WTC11 (cell line): ENCODE measurements at regions not wholly inside any gene's neighbourhood (a gene's known extent, or its start where the extent isn't known, plus 50 kb on each side); places are given as distances from the start of the nearest gene placed in this dataset.

ENCODE experiments used
- ATAC-seq: fragments of 200-7000 bp; cut with Tn5 transposase; 2 replicates; pipeline ENCODE4 v1.10.0; 2021; ENCODE audit warnings: mild to moderate bottlenecking, moderate library complexity
- CTCF ChIA-PET: fragments of 300-600 bp; sonication (Branson Sonifier 250); formaldehyde crosslinking; loops from one replicate; lab custom pipeline; 2021; ENCODE audit warnings: antibody characterized with exemption; lab: Charles Lee
- POLR2A ChIA-PET: fragments of 350-600 bp; sonication (Branson Sonifier 250); formaldehyde crosslinking; loops from one replicate; lab custom pipeline; 2021; ENCODE audit warnings: antibody characterized with exemption; lab: Charles Lee
- DNase-seq: peaks from one replicate; pipeline ENCODE4 v3.0.0; 2021; ENCODE audit warnings: low spot score
- H3K27ac Mint-ChIP-seq: 2 replicates; pipeline ENCODE4 v1.8.0; 2021; ENCODE audit warnings: mixed read lengths
- H3K27me3 Mint-ChIP-seq: 2 replicates; pipeline ENCODE4 v1.8.0; 2021; ENCODE audit warnings: low read depth, mild to moderate bottlenecking, moderate library complexity, mixed read lengths
- H3K36me3 Mint-ChIP-seq: 2 replicates; pipeline ENCODE4 v1.8.0; 2021; ENCODE audit warnings: mixed read lengths
- H3K4me1 Mint-ChIP-seq: 2 replicates; pipeline ENCODE4 v1.8.0; 2022; ENCODE audit warnings: mixed read lengths
- H3K4me3 Mint-ChIP-seq: 2 replicates; pipeline ENCODE4 v1.8.0; 2021; ENCODE audit warnings: mild to moderate bottlenecking, moderate library complexity, mixed read lengths
- H3K9me3 Mint-ChIP-seq: 2 replicates; pipeline ENCODE4 v1.8.0; 2021; ENCODE audit warnings: mixed read lengths
- CREM ChIP-seq: sonication (generic); formaldehyde crosslinking; IDR thresholded peaks from 2 replicates; pipeline ENCODE4 v1.8.1; 2022; ENCODE audit warnings: mild to moderate bottlenecking, missing genetic modification reagents, moderate library complexity
- CTCF ChIP-seq: fragments of 200-600 bp; IDR thresholded peaks from 2 replicates; pipeline ENCODE4 v1.8.0; 2022; ENCODE audit warnings: antibody characterized with exemption
- EMX1 ChIP-seq: fragments of 250-450 bp; sonication (Bioruptor Pico); IDR thresholded peaks from 2 replicates; pipeline ENCODE4 v1.8.0; 2021; ENCODE audit warnings: mild to moderate bottlenecking
- FOXK1 ChIP-seq: sonication (generic); formaldehyde crosslinking; IDR thresholded peaks from 2 replicates; pipeline ENCODE4 v1.8.0; 2022; ENCODE audit warnings: mild to moderate bottlenecking, moderate library complexity, missing genetic modification reagents
- FOXP1 ChIP-seq: sonication (generic); formaldehyde crosslinking; IDR thresholded peaks from 2 replicates; pipeline ENCODE4 v1.8.0; 2022; ENCODE audit warnings: missing genetic modification reagents, mild to moderate bottlenecking, moderate library complexity, borderline replicate concordance
- MXD4 ChIP-seq: fragments of 250-450 bp; sonication (Bioruptor Pico); IDR thresholded peaks from 2 replicates; pipeline ENCODE4 v1.8.0; 2021; ENCODE audit warnings: mild to moderate bottlenecking, moderate library complexity, borderline replicate concordance
- NR1H2 ChIP-seq: sonication (generic); formaldehyde crosslinking; IDR thresholded peaks from 2 replicates; pipeline ENCODE4 v1.9.0; 2021; ENCODE audit warnings: mild to moderate bottlenecking, moderate library complexity, missing genetic modification reagents
- RELA ChIP-seq: sonication (generic); formaldehyde crosslinking; IDR thresholded peaks from 2 replicates; pipeline ENCODE4 v1.8.1; 2022; ENCODE audit warnings: missing genetic modification reagents, mild to moderate bottlenecking, borderline replicate concordance
- SOX15 ChIP-seq: fragments of 250-450 bp; sonication (Bioruptor Pico); IDR thresholded peaks from 2 replicates; pipeline ENCODE4 v1.9.0; 2021; ENCODE audit warnings: mild to moderate bottlenecking
- TEAD1 ChIP-seq: sonication (generic); formaldehyde crosslinking; IDR thresholded peaks from 2 replicates; pipeline ENCODE4 v1.8.0; 2022; ENCODE audit warnings: mild to moderate bottlenecking, missing genetic modification reagents
- TP53 ChIP-seq: sonication (generic); formaldehyde crosslinking; IDR thresholded peaks from 2 replicates; pipeline ENCODE4 v1.8.1; 2023; ENCODE audit warnings: mild to moderate bottlenecking, missing genetic modification reagents
- ZNF416 ChIP-seq: fragments of 250-450 bp; sonication (Bioruptor Pico); IDR thresholded peaks from 2 replicates; pipeline ENCODE4 v1.9.0; 2021; ENCODE audit warnings: mild to moderate bottlenecking, inconsistent platforms
- ZNF671 ChIP-seq: fragments of 250-450 bp; sonication (Bioruptor Pico); IDR thresholded peaks from 2 replicates; pipeline ENCODE4 v1.8.0; 2021; ENCODE audit warnings: mild to moderate bottlenecking
- TF ChIP-seq, protein P1 (sequence below): fragments of 250-450 bp; sonication (Bioruptor Pico); conservative IDR thresholded peaks from 2 replicates; pipeline ENCODE4 v1.9.0; 2021; ENCODE audit warnings: mild to moderate bottlenecking
- TF ChIP-seq, protein P2 (sequence below): sonication (generic); formaldehyde crosslinking; IDR thresholded peaks from 2 replicates; pipeline ENCODE4 v1.8.1; 2022; ENCODE audit warnings: missing genetic modification reagents, borderline replicate concordance
- TF ChIP-seq, protein P3 (sequence below): fragments of 250-450 bp; sonication (Bioruptor Pico); IDR thresholded peaks from 2 replicates; pipeline ENCODE4 v2.1.2; 2022; ENCODE audit warnings: mild to moderate bottlenecking, moderate library complexity
- TF ChIP-seq, protein P4 (sequence below): sonication (generic); formaldehyde crosslinking; IDR thresholded peaks from 2 replicates; pipeline ENCODE4 v1.8.1; 2023; ENCODE audit warnings: mild to moderate bottlenecking, missing genetic modification reagents, moderate library complexity

GRCh38 chr6:112806163-112806865, 459.2 kb downstream of the RFPL4B start:
- Mint-ChIP-seq H3K4me1 (peaks cover 10% of the 10 kb centered on the region), H3K27me3 (no peaks in the 10 kb centered on the region), H3K27ac (no peak overlapping the region), H3K36me3 (no peaks in the 10 kb centered on the region), H3K9me3 (no peaks in the 10 kb centered on the region), H3K4me3 (no peak overlapping the region)
- ATAC-seq (no peak), DNase-seq (no peak)
- CTCF ChIA-PET, result no interaction called here
- TF ChIP-seq, protein P1, sequence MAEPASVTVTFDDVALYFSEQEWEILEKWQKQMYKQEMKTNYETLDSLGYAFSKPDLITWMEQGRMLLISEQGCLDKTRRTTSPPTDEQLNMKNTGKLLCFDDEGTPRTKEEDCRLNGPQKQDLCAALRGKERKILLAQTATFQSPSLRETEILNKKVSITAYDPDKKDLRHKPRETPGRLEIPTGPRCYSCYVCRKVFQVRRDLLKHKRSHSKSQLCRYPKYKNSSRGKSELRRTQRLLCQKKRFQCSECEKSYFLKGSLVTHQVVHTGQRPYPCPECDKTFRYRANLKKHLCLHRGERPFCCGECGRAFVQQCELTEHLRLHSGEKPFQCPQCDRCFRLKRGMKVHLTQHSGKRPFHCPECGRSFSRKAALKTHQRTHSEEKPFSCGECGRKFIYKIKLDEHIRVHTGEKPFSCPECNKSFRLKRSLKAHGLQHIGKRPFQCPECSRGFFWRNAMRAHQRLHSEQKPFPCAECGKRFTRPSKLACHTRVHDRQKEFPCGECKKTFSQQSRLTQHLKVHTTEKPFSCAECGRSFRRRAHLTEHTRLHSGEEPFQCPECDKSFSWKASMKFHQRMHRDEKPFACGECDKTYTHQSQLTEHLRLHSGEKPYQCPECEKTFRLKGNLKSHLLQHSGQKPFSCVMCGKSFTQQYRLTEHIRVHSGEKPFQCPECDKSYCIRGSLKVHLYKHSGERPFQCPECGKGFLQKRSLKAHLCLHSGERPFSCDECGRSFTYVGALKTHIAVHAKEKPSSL (CRISPR knock-in tag), result no peak
- TF ChIP-seq TP53, result no peak
- TF ChIP-seq, protein P2, sequence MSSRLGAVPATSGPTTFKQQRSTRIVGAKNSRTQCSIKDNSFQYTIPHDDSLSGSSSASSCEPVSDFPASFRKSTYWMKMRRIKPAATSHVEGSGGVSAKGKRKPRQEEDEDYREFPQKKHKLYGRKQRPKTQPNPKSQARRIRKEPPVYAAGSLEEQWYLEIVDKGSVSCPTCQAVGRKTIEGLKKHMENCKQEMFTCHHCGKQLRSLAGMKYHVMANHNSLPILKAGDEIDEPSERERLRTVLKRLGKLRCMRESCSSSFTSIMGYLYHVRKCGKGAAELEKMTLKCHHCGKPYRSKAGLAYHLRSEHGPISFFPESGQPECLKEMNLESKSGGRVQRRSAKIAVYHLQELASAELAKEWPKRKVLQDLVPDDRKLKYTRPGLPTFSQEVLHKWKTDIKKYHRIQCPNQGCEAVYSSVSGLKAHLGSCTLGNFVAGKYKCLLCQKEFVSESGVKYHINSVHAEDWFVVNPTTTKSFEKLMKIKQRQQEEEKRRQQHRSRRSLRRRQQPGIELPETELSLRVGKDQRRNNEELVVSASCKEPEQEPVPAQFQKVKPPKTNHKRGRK (CRISPR knock-in tag), result no peak
- no peak for TF ChIP-seq NR1H2 (CRISPR knock-in tag)
- TF ChIP-seq EMX1 (CRISPR knock-in tag), result no peak
- TF ChIP-seq TEAD1 (CRISPR knock-in tag), result no peak
- TF ChIP-seq, protein P3, sequence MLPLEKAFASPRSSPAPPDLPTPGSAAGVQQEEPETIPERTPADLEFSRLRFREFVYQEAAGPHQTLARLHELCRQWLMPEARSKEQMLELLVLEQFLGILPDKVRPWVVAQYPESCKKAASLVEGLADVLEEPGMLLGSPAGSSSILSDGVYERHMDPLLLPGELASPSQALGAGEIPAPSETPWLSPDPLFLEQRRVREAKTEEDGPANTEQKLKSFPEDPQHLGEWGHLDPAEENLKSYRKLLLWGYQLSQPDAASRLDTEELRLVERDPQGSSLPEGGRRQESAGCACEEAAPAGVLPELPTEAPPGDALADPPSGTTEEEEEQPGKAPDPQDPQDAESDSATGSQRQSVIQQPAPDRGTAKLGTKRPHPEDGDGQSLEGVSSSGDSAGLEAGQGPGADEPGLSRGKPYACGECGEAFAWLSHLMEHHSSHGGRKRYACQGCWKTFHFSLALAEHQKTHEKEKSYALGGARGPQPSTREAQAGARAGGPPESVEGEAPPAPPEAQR (CRISPR knock-in tag), result no peak
- TF ChIP-seq MXD4 (CRISPR knock-in tag), result no peak
- TF ChIP-seq ZNF671 (CRISPR knock-in tag), result no peak
- TF ChIP-seq SOX15, result no peak
- TF ChIP-seq RELA (CRISPR knock-in tag), result no peak
- no peak for TF ChIP-seq FOXP1 (CRISPR knock-in tag)
- TF ChIP-seq CTCF, result no peak
- TF ChIP-seq CREM, result no peak
- TF ChIP-seq, protein P4, sequence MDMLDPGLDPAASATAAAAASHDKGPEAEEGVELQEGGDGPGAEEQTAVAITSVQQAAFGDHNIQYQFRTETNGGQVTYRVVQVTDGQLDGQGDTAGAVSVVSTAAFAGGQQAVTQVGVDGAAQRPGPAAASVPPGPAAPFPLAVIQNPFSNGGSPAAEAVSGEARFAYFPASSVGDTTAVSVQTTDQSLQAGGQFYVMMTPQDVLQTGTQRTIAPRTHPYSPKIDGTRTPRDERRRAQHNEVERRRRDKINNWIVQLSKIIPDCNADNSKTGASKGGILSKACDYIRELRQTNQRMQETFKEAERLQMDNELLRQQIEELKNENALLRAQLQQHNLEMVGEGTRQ (CRISPR knock-in tag), result no peak
- POLR2A ChIA-PET, result no interaction called here

DNA sequence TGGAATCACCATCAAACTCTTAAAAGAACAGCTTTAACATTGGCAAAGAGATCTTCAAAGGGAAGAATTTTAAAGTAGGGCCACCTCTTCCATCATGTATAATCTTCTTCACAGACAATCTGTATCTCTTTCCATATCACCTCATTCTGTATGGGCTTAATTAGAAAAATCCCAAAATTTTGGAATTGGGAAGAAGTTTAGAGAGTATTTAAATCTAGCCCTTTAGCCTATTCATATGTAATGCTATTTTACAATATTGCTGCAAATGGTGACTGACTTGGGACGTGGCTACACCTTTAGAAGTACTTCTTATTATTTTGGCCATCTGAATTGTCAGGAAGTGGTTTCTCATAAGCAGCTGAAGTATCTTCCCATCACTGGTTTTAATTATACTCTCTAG, 474.3 kb downstream of the RFPL4B start:
- Mint-ChIP-seq H3K4me3 (no peak overlapping the region), H3K36me3 (no peaks in the 10 kb centered on the region), H3K27me3 (no peaks in the 10 kb centered on the region), H3K27ac (no peak overlapping the region), H3K4me1 (no peaks in the 10 kb centered on the region), H3K9me3 (no peaks in the 10 kb centered on the region)
- TF ChIP-seq ZNF416 (CRISPR knock-in tag) (no peak), FOXK1 (CRISPR knock-in tag) (no peak), ZNF671 (CRISPR knock-in tag) (no peak)
- ATAC-seq (no peak), DNase-seq (no peak)
- ChIA-PET POLR2A (no interaction called here), CTCF (no interaction called here)
